Sciatic nerve (tissue), 2 donors: ENCODE measurements at regions not wholly inside any gene's neighbourhood (a gene's known extent, or its start where the extent isn't known, plus 50 kb on each side); places are given as distances from the start of the nearest gene placed in this dataset.
"Not testable (repeated sequence)": the region's sequence is repeated elsewhere in the genome, so short reads cannot be mapped to it uniquely, and the experiment has no call there.

Experiments used
- ATAC-seq: fragments of 200-7000 bp; cut with Tn5 transposase; one replicate; pipeline ENCODE4 v1.9.1; 2020; ENCODE audit warnings: mild to moderate bottlenecking, moderate library complexity
- DNase-seq: peaks from one replicate; pipeline ENCODE4 v3.0.0-alpha.2; 2020; ENCODE audit warnings: low spot score
- intact Hi-C: fragments of 100-400 bp; cut with DNase I; formaldehyde crosslinking; loops from one replicate; pipeline ENCODE4 v1.14.2; 2022
- donor health status: DM: no; HTN: no; CAD: no.
- donor health status: DM: no; HTN: no; CAD: no.

GRCh38 chr10:17538941-17539340 lies 78.2 kb downstream of the HACD1 start:
- ATAC-seq (no peak), DNase-seq (no peak)
- intact Hi-C loops: no loop called here

- intact Hi-C loops: no loop called here
- DNase-seq (no peak), ATAC-seq (no peak)
Measured at GRCh38 chr10:17537281-17537680, 79.9 kb downstream of the HACD1 start.

- ATAC-seq (no peak), DNase-seq (no peak)
- intact Hi-C loops: no loop called here
Measured at GRCh38 chr10:17536221-17536620, 81.0 kb downstream of the HACD1 start.

- no peak for ATAC-seq
- intact Hi-C loops: no loop called here
- no peak for DNase-seq
Measured at GRCh38 chr10:17533731-17534130, 79.3 kb upstream of the ST8SIA6 start.

GRCh38 chr10:17528306-17528862 lies 74.0 kb upstream of the ST8SIA6 start:
- intact Hi-C loops: no loop called here
- no peak for ATAC-seq
- DNase-seq: no peak

GRCh38 chr10:17527514-17528146 lies 73.2 kb upstream of the ST8SIA6 start:
- intact Hi-C loops: no loop called here
- DNase-seq (no peak), ATAC-seq (no peak)

GRCh38 chr10:17526571-17526970 lies 72.2 kb upstream of the ST8SIA6 start:
- intact Hi-C loops, DNase-seq, ATAC-seq: not testable (repeated sequence)

GRCh38 chr10:17523917-17524316 lies 69.5 kb upstream of the ST8SIA6 start:
- intact Hi-C loops: no loop called here
- DNase-seq: no peak
- ATAC-seq: no peak

GRCh38 chr10:17523246-17523753 lies 68.9 kb upstream of the ST8SIA6 start:
- no peak for DNase-seq
- ATAC-seq: no peak
- intact Hi-C loops: no loop called here

- intact Hi-C loops: not testable (repeated sequence)
Measured at GRCh38 chr10:17522269-17522668, 67.9 kb upstream of the ST8SIA6 start.

GRCh38 chr10:17519457-17519856 lies 65.1 kb upstream of the ST8SIA6 start:
- no peak for DNase-seq
- no peak for ATAC-seq
- intact Hi-C loops: no loop called here

More at GRCh38 chr10:17522269-17522668, 67.9 kb upstream of the ST8SIA6 start:
- not testable (repeated sequence) for DNase-seq, ATAC-seq

GRCh38 chr10:17518338-17518737 lies 63.9 kb upstream of the ST8SIA6 start:
- DNase-seq (no peak), ATAC-seq (peak; percentile 85)
- intact Hi-C loops: no loop called here

- ATAC-seq: no peak
- intact Hi-C loops: no loop called here
- no peak for DNase-seq
Measured at GRCh38 chr10:17516376-17516775, 62.0 kb upstream of the ST8SIA6 start.

- intact Hi-C loops: no loop called here
- DNase-seq: peak; percentile 59
- peak; percentile 68 for ATAC-seq
Measured at GRCh38 chr10:17512341-17513001, 58.1 kb upstream of the ST8SIA6 start.

- no peak for ATAC-seq
- intact Hi-C loops: no loop called here
Measured at GRCh38 chr10:17510242-17510908, 56.0 kb upstream of the ST8SIA6 start.

GRCh38 chr10:17507538-17507937 lies 53.1 kb upstream of the ST8SIA6 start:
- DNase-seq (no peak), ATAC-seq (no peak)
- intact Hi-C loops: no loop called here

More at GRCh38 chr10:17510242-17510908, 56.0 kb upstream of the ST8SIA6 start:
- no peak for DNase-seq

GRCh38 chr10:17506856-17507471 lies 52.6 kb upstream of the ST8SIA6 start:
- intact Hi-C loops: no loop called here
- ATAC-seq (no peak), DNase-seq (no peak)

GRCh38 chr10:17506390-17506789 lies 52.0 kb upstream of the ST8SIA6 start:
- ATAC-seq: no peak
- intact Hi-C loops: no loop called here

GRCh38 chr10:17504547-17505245 lies 50.3 kb upstream of the ST8SIA6 start:
- no peak for ATAC-seq
- intact Hi-C loops: no loop called here
- no peak for DNase-seq

More at GRCh38 chr10:17506390-17506789, 52.0 kb upstream of the ST8SIA6 start:
- no peak for DNase-seq
